ENCODE measurements at regions not wholly inside any gene's neighbourhood (a gene's known extent, or its start where the extent isn't known, plus 50 kb on each side); places are given as distances from the start of the nearest gene placed in this dataset.

GRCh38 chr4:131093303-131093702, 1997.4 kb downstream of the C4orf33 start:
- no peak for TF ChIP-seq CTCF (IDR thresholded peaks at IDR 0.05; ENCODE audit: borderline replicate concordance, extremely low read depth, low read length, poor library complexity, severe bottlenecking)
- TF ChIP-seq EZH2 (IDR thresholded peaks at IDR 0.05; ENCODE audit: borderline replicate concordance, low read depth, low read length, severe bottlenecking): no peak

Measured in DND-41 (cell line).